Activated naive CD4-positive, alpha-beta T cell treated with anti-CD3 and anti-CD28 coated beads, Interleukin-2, amount 50 U/mL, for 72 hours (primary cell): ENCODE measurements at regions not wholly inside any gene's neighbourhood (a gene's known extent, or its start where the extent isn't known, plus 50 kb on each side); places are given as distances from the start of the nearest gene placed in this dataset.
A peak's percentile ranks its signal among the peaks of the same experiment; 100 is the strongest.

Source experiments
- ATAC-seq, 2 donors: fragments of 150-1000 bp; cut with Tn5 transposase; 2 replicates each; pipeline ENCODE4 v1.10.0; 2021; ENCODE audit warnings: mild to moderate bottlenecking in 2 of 2, moderate library complexity in 2 of 2
- DNase-seq, 2 donors: peaks; one replicate each; pipeline ENCODE4 v3.0.0; 2021 to 2022; ENCODE audit warnings: low spot score in 2 of 2
- H3K27ac Mint-ChIP-seq, 2 donors: one replicate each; pipeline ENCODE4 v1.8.0; 2022; ENCODE audit warnings: mild to moderate bottlenecking in 2 of 2, mixed read lengths in 2 of 2
- H3K36me3 Mint-ChIP-seq, 2 donors: one replicate each; pipeline ENCODE4 v1.8.0; 2022; ENCODE audit warnings: mixed read lengths in 2 of 2
- H3K9me3 Mint-ChIP-seq, 2 donors: one replicate each; pipeline ENCODE4 v1.8.0; 2022; ENCODE audit warnings: mixed read lengths in 2 of 2

- ATAC-seq (no peak), DNase-seq (no peak)
- H3K9me3 Mint-ChIP-seq: peaks cover 16% of the 10 kb centered on the region in 2 donors
- H3K27ac Mint-ChIP-seq: peak overlapping the region in 1 of 2 donors; percentile 4
- H3K36me3 Mint-ChIP-seq: no peaks in the 10 kb centered on the region
These were observed 546.0 kb upstream of the PSMD7 start for GRCh38 chr16:73750639-73751038.

GRCh38 chr16:73747328-73747727, 549.3 kb upstream of the PSMD7 start:
- ATAC-seq: no peak
- Mint-ChIP-seq H3K36me3 (no peaks in the 10 kb centered on the region), H3K27ac (no peak overlapping the region), H3K9me3 (peaks cover 16% of the 10 kb centered on the region in 2 donors)
- no peak for DNase-seq

- H3K27ac Mint-ChIP-seq: no peak overlapping the region
- peaks cover 16% of the 10 kb centered on the region in 2 donors for H3K9me3 Mint-ChIP-seq
- no peaks in the 10 kb centered on the region for H3K36me3 Mint-ChIP-seq
- no peak for ATAC-seq
- DNase-seq: no peak
These were observed 550.1 kb upstream of the PSMD7 start for GRCh38 chr16:73746554-73746953.

- no peak for DNase-seq
- H3K9me3 Mint-ChIP-seq: peaks cover 5% of the 10 kb centered on the region in 2 donors
- no peak for ATAC-seq
- no peak overlapping the region for H3K27ac Mint-ChIP-seq
- H3K36me3 Mint-ChIP-seq: no peaks in the 10 kb centered on the region
These were observed 552.7 kb upstream of the PSMD7 start for GRCh38 chr16:73743665-73744496.

GRCh38 chr16:73739049-73739769, 557.4 kb upstream of the PSMD7 start:
- no peaks in the 10 kb centered on the region for H3K36me3 Mint-ChIP-seq
- H3K27ac Mint-ChIP-seq: no peak overlapping the region
- DNase-seq (no peak), ATAC-seq (no peak)
- peaks cover 14 to 15% of the 10 kb centered on the region in 2 donors for H3K9me3 Mint-ChIP-seq

- no peak for ATAC-seq
- H3K9me3 Mint-ChIP-seq: peaks cover 14 to 15% of the 10 kb centered on the region in 2 donors
- no peak for DNase-seq
- H3K36me3 Mint-ChIP-seq: no peaks in the 10 kb centered on the region
- H3K27ac Mint-ChIP-seq: no peak overlapping the region
These were observed 558.3 kb upstream of the PSMD7 start for GRCh38 chr16:73738266-73738665.

- Mint-ChIP-seq H3K9me3 (peaks cover 14 to 15% of the 10 kb centered on the region in 2 donors), H3K36me3 (no peaks in the 10 kb centered on the region), H3K27ac (no peak overlapping the region)
- DNase-seq (no peak), ATAC-seq (no peak)
These were observed 559.0 kb upstream of the PSMD7 start for GRCh38 chr16:73737637-73738036.

GRCh38 chr16:73735954-73736353, 560.7 kb upstream of the PSMD7 start:
- no peak for DNase-seq
- ATAC-seq: no peak
- H3K27ac Mint-ChIP-seq: no peak overlapping the region
- peaks cover 14 to 15% of the 10 kb centered on the region in 2 donors for H3K9me3 Mint-ChIP-seq
- no peaks in the 10 kb centered on the region for H3K36me3 Mint-ChIP-seq

GRCh38 chr16:73735018-73735417, 561.6 kb upstream of the PSMD7 start:
- H3K9me3 Mint-ChIP-seq: peaks cover 14 to 17% of the 10 kb centered on the region in 2 donors
- DNase-seq: peak in 1 of 2 donors; percentile 8
- peak; percentile 76 to 99 for ATAC-seq
- H3K27ac Mint-ChIP-seq: no peak overlapping the region
- no peaks in the 10 kb centered on the region for H3K36me3 Mint-ChIP-seq

GRCh38 chr16:73732681-73733080, 563.9 kb upstream of the PSMD7 start:
- H3K36me3 Mint-ChIP-seq: no peaks in the 10 kb centered on the region
- no peak overlapping the region for H3K27ac Mint-ChIP-seq

GRCh38 chr16:73732143-73732542, 564.5 kb upstream of the PSMD7 start:
- peaks cover 19 to 26% of the 10 kb centered on the region in 2 donors for H3K9me3 Mint-ChIP-seq

More at GRCh38 chr16:73732681-73733080, 563.9 kb upstream of the PSMD7 start:
- ATAC-seq: no peak
- DNase-seq: no peak
- peaks cover 19 to 26% of the 10 kb centered on the region in 2 donors for H3K9me3 Mint-ChIP-seq

GRCh38 chr16:73730481-73731090, 566.0 kb upstream of the PSMD7 start:
- Mint-ChIP-seq H3K36me3 (no peaks in the 10 kb centered on the region), H3K27ac (no peak overlapping the region), H3K9me3 (peaks cover 7 to 15% of the 10 kb centered on the region in 2 donors)
- ATAC-seq (no peak), DNase-seq (no peak)

More at GRCh38 chr16:73732143-73732542, 564.5 kb upstream of the PSMD7 start:
- ATAC-seq: no peak
- H3K27ac Mint-ChIP-seq: no peak overlapping the region
- DNase-seq: no peak
- H3K36me3 Mint-ChIP-seq: no peaks in the 10 kb centered on the region

- Mint-ChIP-seq H3K36me3 (no peaks in the 10 kb centered on the region), H3K27ac (no peak overlapping the region), H3K9me3 (peaks cover 4 to 11% of the 10 kb centered on the region in 2 donors)
- ATAC-seq: no peak
- DNase-seq: no peak
These were observed 571.5 kb upstream of the PSMD7 start for GRCh38 chr16:73725156-73725555.

GRCh38 chr16:73724503-73724902, 572.1 kb upstream of the PSMD7 start:
- ATAC-seq: no peak
- H3K36me3 Mint-ChIP-seq: no peaks in the 10 kb centered on the region
- no peak for DNase-seq
- no peak overlapping the region for H3K27ac Mint-ChIP-seq
- H3K9me3 Mint-ChIP-seq: peaks cover 4% of the 10 kb centered on the region in 2 donors

GRCh38 chr16:73717266-73717974, 579.2 kb upstream of the PSMD7 start:
- peaks cover 7 to 8% of the 10 kb centered on the region in 2 donors for H3K9me3 Mint-ChIP-seq
- no peak for DNase-seq
- no peak overlapping the region for H3K27ac Mint-ChIP-seq
- ATAC-seq: no peak
- no peaks in the 10 kb centered on the region for H3K36me3 Mint-ChIP-seq

GRCh38 chr16:73714976-73715375, 581.6 kb upstream of the PSMD7 start:
- no peak overlapping the region for H3K27ac Mint-ChIP-seq
- ATAC-seq (no peak), DNase-seq (no peak)
- H3K36me3 Mint-ChIP-seq: no peaks in the 10 kb centered on the region
- peaks cover 7 to 8% of the 10 kb centered on the region in 2 donors for H3K9me3 Mint-ChIP-seq
